HCT116 (cell line): ENCODE measurements at regions not wholly inside any gene's neighbourhood (a gene's known extent, or its start where the extent isn't known, plus 50 kb on each side); places are given as distances from the start of the nearest gene placed in this dataset.

Source experiments
- ATAC-seq: fragments of 200-7000 bp; cut with Tn5 transposase; 2 replicates; pipeline ENCODE4 v1.9.1; 2020; ENCODE audit warnings: mild to moderate bottlenecking, moderate library complexity
- BruUV-seq: library from RNA; stranded (reverse); fragments of 400-500 nt; replicated peaks from 2 replicates; lab custom pipeline; 2021; lab: Mats Ljungman, UMichigan
- CTCF ChIA-PET: fragments of 300-600 bp; sonication (Branson Sonifier 250); formaldehyde crosslinking; loops from one replicate; lab custom pipeline; 2021; ENCODE audit warnings: antibody characterized with exemption; lab: Charles Lee
- POLR2A ChIA-PET: fragments of 300-600, 350-600 bp; sonication (Branson Sonifier 250); formaldehyde crosslinking; loops from one replicate; lab custom pipeline; 2021; ENCODE audit warnings: antibody characterized with exemption; lab: Charles Lee
- RAD21 ChIA-PET, 2 experiments: fragments of 300-600 bp; sonication (Branson Sonifier 250); formaldehyde crosslinking; loops; one replicate each; lab custom pipeline; 2023; ENCODE audit warnings: low total read pairs in 2 of 2; ENCODE audit not compliant: uncharacterized antibody in 2 of 2, unreplicated experiment in 2 of 2, low non-redundant PET in 1 of 2; lab: Charles Lee
- DNase-seq: peaks from one replicate; pipeline ENCODE4 v3.0.0-alpha.2; 2010; ENCODE audit warnings: low read depth, low spot score
- H2AFZ ChIP-seq: fragments of 200-600 bp; shearing (Covaris generic), sonication (generic); 2 replicates; pipeline ENCODE4 v1.6.1; 2017; ENCODE audit warnings: low read depth, mixed run types, mixed read lengths, antibody characterized with exemption, low read length; ENCODE audit not compliant: poor library complexity, severe bottlenecking
- H3K27ac ChIP-seq: 2 replicates; pipeline ENCODE4 v1.5.1; 2012; ENCODE audit warnings: low read depth, low read length
- H3K27me3 ChIP-seq: fragments of 200-600 bp; sonication (generic); 2 replicates; pipeline ENCODE4 v1.6.1; 2016; ENCODE audit warnings: mixed run types, low read length, mixed read lengths; ENCODE audit not compliant: insufficient read depth
- H3K36me3 ChIP-seq, 2 experiments: fragments of 200-500 bp in 1 of 2; fragments of 200-600 bp in 1 of 2; sonication (Bioruptor generic) in 1 of 2; sonication (generic) in 1 of 2; 2 replicates each; pipeline versions ENCODE4 v1.5.1 to v1.6.1; 2014 to 2016; ENCODE audit warnings: low read length in 2 of 2, inconsistent platforms in 1 of 2, mixed read lengths in 1 of 2, mixed run types in 1 of 2; ENCODE audit not compliant: insufficient read depth in 2 of 2, control insufficient read depth in 1 of 2
- H3K4me1 ChIP-seq, 2 experiments: fragments of 200-600 bp in 1 of 2; sonication (generic) in 1 of 2; 2 replicates each; pipeline versions ENCODE4 v1.5.1 to v1.6.1; 2012 to 2017; ENCODE audit warnings: low read length in 2 of 2, inconsistent platforms in 1 of 2, mild to moderate bottlenecking in 1 of 2, mixed read lengths in 1 of 2, mixed run types in 1 of 2, moderate library complexity in 1 of 2; ENCODE audit not compliant: insufficient read depth in 2 of 2, control insufficient read depth in 1 of 2
- H3K4me2 ChIP-seq: fragments of 200-600 bp; sonication (generic); 2 replicates; pipeline ENCODE4 v1.6.1; 2017; ENCODE audit warnings: mixed run types, low read length, mixed read lengths
- H3K4me3 ChIP-seq, 2 experiments: fragments of 200-600 bp in 1 of 2; sonication (generic) in 1 of 2; replicated peaks in 1 of 2; 2 replicates each; pipeline ENCODE4 v1.5.1; 2011 to 2016; ENCODE audit warnings: low read length in 2 of 2, control low read depth in 1 of 2, low read depth in 1 of 2, mild to moderate bottlenecking in 1 of 2, mixed read lengths in 1 of 2, mixed run types in 1 of 2
- H3K79me2 ChIP-seq: fragments of 200-600 bp; sonication (generic); 2 replicates; pipeline ENCODE4 v1.6.1; 2017; ENCODE audit warnings: mild to moderate bottlenecking, mixed run types, low read length, moderate library complexity, mixed read lengths; ENCODE audit not compliant: insufficient read depth
- H3K9ac ChIP-seq: fragments of 200-600 bp; sonication (generic); 2 replicates; pipeline ENCODE4 v1.6.1; 2016; ENCODE audit warnings: low read length, mixed read lengths
- H3K9me2 ChIP-seq: fragments of 200-600 bp; sonication (generic), shearing (Covaris generic); 2 replicates; pipeline ENCODE4 v1.6.1; 2017; ENCODE audit warnings: mixed run types, mild to moderate bottlenecking, moderate library complexity; ENCODE audit not compliant: insufficient read depth
- H3K9me3 ChIP-seq, 2 experiments: fragments of 200-500 bp in 1 of 2; fragments of 200-600 bp in 1 of 2; sonication (Bioruptor generic) in 1 of 2; sonication (generic) in 1 of 2; 2 replicates each; pipeline ENCODE4 v1.6.1; 2014 to 2017; ENCODE audit warnings: low read length in 2 of 2, mixed read lengths in 2 of 2, inconsistent platforms in 1 of 2, low read depth in 1 of 2, mild to moderate bottlenecking in 1 of 2, mixed run types in 1 of 2, moderate library complexity in 1 of 2; ENCODE audit not compliant: control insufficient read depth in 1 of 2, insufficient read depth in 1 of 2
- H4K20me1 ChIP-seq: fragments of 200-600 bp; sonication (generic), shearing (Covaris generic); 2 replicates; pipeline ENCODE4 v1.6.1; 2017; ENCODE audit warnings: mixed run types, mild to moderate bottlenecking, moderate library complexity; ENCODE audit not compliant: insufficient read depth
- ATF3 ChIP-seq: IDR thresholded peaks from 2 replicates; pipeline ENCODE4 v1.6.1; 2012
- EGR1 ChIP-seq: IDR thresholded peaks from 2 replicates; pipeline ENCODE4 v1.6.1; 2012; ENCODE audit warnings: low read depth
- ELF1 ChIP-seq: IDR thresholded peaks from 2 replicates; pipeline ENCODE4 v1.6.1; 2012; ENCODE audit warnings: low read depth, borderline replicate concordance
- EZH2phosphoT487 ChIP-seq: fragments of 200-600 bp; IDR thresholded peaks from 2 replicates; pipeline ENCODE4 v1.6.1; 2018; ENCODE audit warnings: antibody characterized with exemption, borderline replicate concordance
- POLR2A ChIP-seq: IDR thresholded peaks from 2 replicates; pipeline ENCODE4 v1.7.0; 2011; ENCODE audit warnings: borderline replicate concordance; ENCODE audit not compliant: insufficient read depth, insufficient read length; ENCODE audit errors: extremely low read depth
- POLR2AphosphoS5 ChIP-seq: IDR thresholded peaks from 2 replicates; pipeline ENCODE4 v1.6.1; 2011; ENCODE audit warnings: mild to moderate bottlenecking, low read depth, low read length, moderate library complexity
- RAD21 ChIP-seq: IDR thresholded peaks from 2 replicates; pipeline ENCODE4 v1.6.1; 2012; ENCODE audit warnings: low read depth, mild to moderate bottlenecking
- SIN3A ChIP-seq: IDR thresholded peaks from 2 replicates; pipeline ENCODE4 v1.6.1; 2012; ENCODE audit warnings: low read depth
- YY1 ChIP-seq: IDR thresholded peaks from 2 replicates; pipeline ENCODE4 v1.6.1; 2011; ENCODE audit warnings: low read length, low read depth, moderate library complexity, mild to moderate bottlenecking; ENCODE audit not compliant: insufficient replicate concordance; ENCODE audit errors: extremely low read depth
- intact Hi-C: fragments of 100-400 bp; cut with micrococcal nuclease; formaldehyde crosslinking; loops from 2 replicates; pipeline ENCODE4 v1.10.0; 2022
- TF ChIP-seq, protein P1 (sequence below): IDR thresholded peaks from 2 replicates; pipeline ENCODE4 v1.6.1; 2012; ENCODE audit warnings: low read depth

- TF ChIP-seq, protein P1, sequence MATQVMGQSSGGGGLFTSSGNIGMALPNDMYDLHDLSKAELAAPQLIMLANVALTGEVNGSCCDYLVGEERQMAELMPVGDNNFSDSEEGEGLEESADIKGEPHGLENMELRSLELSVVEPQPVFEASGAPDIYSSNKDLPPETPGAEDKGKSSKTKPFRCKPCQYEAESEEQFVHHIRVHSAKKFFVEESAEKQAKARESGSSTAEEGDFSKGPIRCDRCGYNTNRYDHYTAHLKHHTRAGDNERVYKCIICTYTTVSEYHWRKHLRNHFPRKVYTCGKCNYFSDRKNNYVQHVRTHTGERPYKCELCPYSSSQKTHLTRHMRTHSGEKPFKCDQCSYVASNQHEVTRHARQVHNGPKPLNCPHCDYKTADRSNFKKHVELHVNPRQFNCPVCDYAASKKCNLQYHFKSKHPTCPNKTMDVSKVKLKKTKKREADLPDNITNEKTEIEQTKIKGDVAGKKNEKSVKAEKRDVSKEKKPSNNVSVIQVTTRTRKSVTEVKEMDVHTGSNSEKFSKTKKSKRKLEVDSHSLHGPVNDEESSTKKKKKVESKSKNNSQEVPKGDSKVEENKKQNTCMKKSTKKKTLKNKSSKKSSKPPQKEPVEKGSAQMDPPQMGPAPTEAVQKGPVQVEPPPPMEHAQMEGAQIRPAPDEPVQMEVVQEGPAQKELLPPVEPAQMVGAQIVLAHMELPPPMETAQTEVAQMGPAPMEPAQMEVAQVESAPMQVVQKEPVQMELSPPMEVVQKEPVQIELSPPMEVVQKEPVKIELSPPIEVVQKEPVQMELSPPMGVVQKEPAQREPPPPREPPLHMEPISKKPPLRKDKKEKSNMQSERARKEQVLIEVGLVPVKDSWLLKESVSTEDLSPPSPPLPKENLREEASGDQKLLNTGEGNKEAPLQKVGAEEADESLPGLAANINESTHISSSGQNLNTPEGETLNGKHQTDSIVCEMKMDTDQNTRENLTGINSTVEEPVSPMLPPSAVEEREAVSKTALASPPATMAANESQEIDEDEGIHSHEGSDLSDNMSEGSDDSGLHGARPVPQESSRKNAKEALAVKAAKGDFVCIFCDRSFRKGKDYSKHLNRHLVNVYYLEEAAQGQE, result no peak
- no peak for TF ChIP-seq POLR2AphosphoS5
- TF ChIP-seq ELF1, result no peak
- TF ChIP-seq ATF3, result no peak
- no peak for TF ChIP-seq EZH2phosphoT487
Measured at GRCh38 chr3:89847955-89848354, 740.5 kb downstream of the EPHA3 start (continued).

DNA sequence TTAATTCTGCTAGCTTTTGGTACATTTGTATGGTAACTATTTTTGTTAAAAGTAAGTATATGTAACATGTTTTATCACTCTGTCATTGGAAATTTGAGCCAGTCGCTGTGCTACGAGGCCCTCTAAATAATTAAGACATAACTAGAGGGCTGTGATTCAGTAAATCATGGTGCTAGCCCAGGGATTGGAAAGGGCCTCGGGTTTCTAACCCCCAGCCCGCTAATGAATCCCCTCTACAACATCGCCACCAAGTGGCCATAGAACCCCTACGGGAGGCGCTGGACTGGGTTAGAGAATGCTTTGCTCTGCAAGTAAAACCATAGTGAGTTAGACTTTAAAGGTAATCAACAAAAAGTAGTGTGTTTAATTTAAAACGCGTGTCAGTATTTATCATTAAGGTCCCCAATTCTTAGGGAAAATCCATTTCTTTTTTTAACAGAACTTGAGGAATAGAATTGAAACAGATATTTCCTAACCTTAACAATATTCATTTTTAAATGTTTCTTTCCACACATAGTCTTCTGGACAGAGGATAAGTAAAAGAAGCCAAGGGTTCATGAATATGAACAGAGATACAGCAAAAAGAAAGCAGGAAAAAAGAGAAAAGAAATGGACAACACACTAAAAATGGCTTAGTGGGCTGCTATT lies 744.7 kb downstream of the EPHA3 start:
- no TSS peak for BruUV-seq

More for the DNA sequence above, 744.7 kb downstream of the EPHA3 start:
- no peaks in the 10 kb centered on the region for H3K36me3 ChIP-seq
- TF ChIP-seq EGR1 (no peak), YY1 (no peak), SIN3A (no peak), ELF1 (no peak), RAD21 (no peak), POLR2A (no peak)
- H3K27ac ChIP-seq, result no peak overlapping the region
- H3K9ac ChIP-seq, result no peak overlapping the region
- ATAC-seq (no peak), DNase-seq (no peak)
- H4K20me1 ChIP-seq, result no peaks in the 10 kb centered on the region
- ChIA-PET CTCF (no interaction called here), RAD21 (no interaction called here), POLR2A (no interaction called here)
- H3K4me3 ChIP-seq, result no peak overlapping the region
- H2AFZ ChIP-seq, result no peak overlapping the region
- no peak overlapping the region for H3K4me2 ChIP-seq
- H3K9me3 ChIP-seq, result peaks cover 13 to 20% of the 10 kb centered on the region in 2 experiments; a peak in 2 of 4 replicates
- no peaks in the 10 kb centered on the region for H3K27me3 ChIP-seq
- H3K4me1 ChIP-seq, result no peaks in the 10 kb centered on the region
- intact Hi-C loops, result no loop called here
- H3K9me2 ChIP-seq, result no peaks in the 10 kb centered on the region
- H3K79me2 ChIP-seq, result no peaks in the 10 kb centered on the region
